Karpas-422 (cell line): ENCODE measurements at regions not wholly inside any gene's neighbourhood (a gene's known extent, or its start where the extent isn't known, plus 50 kb on each side); places are given as distances from the start of the nearest gene placed in this dataset.

Source experiments
- DNase-seq: peaks from one replicate; pipeline ENCODE4 v3.0.0-alpha.2; 2015
- H2AFZ ChIP-seq: fragments of 200-600 bp; sonication (generic); 2 replicates; pipeline ENCODE4 v1.6.1; 2014; ENCODE audit warnings: antibody characterized with exemption, low read length, mixed read lengths
- H3K27ac ChIP-seq: fragments of 200-600 bp; sonication (generic); 2 replicates; pipeline ENCODE4 v1.5.1; 2014; ENCODE audit warnings: mild to moderate bottlenecking, low read length, moderate library complexity
- H3K27me3 ChIP-seq: fragments of 200-600 bp; sonication (generic); 2 replicates; pipeline ENCODE4 v1.6.1; 2014; ENCODE audit warnings: low read length, mixed read lengths
- H3K36me3 ChIP-seq: fragments of 200-600 bp; sonication (generic); 2 replicates; pipeline ENCODE4 v1.6.1; 2014; ENCODE audit warnings: low read length, mixed read lengths; ENCODE audit not compliant: insufficient read depth
- H3K4me1 ChIP-seq: fragments of 200-600 bp; sonication (generic); 2 replicates; pipeline ENCODE4 v1.6.1; 2014; ENCODE audit warnings: mild to moderate bottlenecking, low read length, mixed read lengths
- H3K4me2 ChIP-seq: fragments of 200-600 bp; sonication (generic); 2 replicates; pipeline ENCODE4 v1.6.1; 2014; ENCODE audit warnings: low read length, low read depth, mild to moderate bottlenecking; ENCODE audit not compliant: poor library complexity, severe bottlenecking
- H3K4me3 ChIP-seq: fragments of 200-600 bp; sonication (generic); 2 replicates; pipeline ENCODE4 v1.5.1; 2014; ENCODE audit warnings: mild to moderate bottlenecking, antibody characterized with exemption, low read length, mixed read lengths
- H3K79me2 ChIP-seq: fragments of 200-600 bp; sonication (generic); 2 replicates; pipeline ENCODE4 v1.6.1; 2014; ENCODE audit warnings: mild to moderate bottlenecking, low read length, mixed read lengths
- H3K9ac ChIP-seq: fragments of 200-600 bp; sonication (generic); 2 replicates; pipeline ENCODE4 v1.6.0; 2014; ENCODE audit warnings: low read length
- H3K9me2 ChIP-seq: fragments of 200-600 bp; sonication (generic), shearing (Covaris generic); replicated peaks from 2 replicates; pipeline ENCODE4 v1.6.0; 2014; ENCODE audit warnings: mild to moderate bottlenecking, low read length, moderate library complexity; ENCODE audit not compliant: insufficient read depth
- H3K9me3 ChIP-seq: fragments of 300-700, 200-600 bp; sonication (generic); 2 replicates; pipeline ENCODE4 v1.6.1; 2014; ENCODE audit warnings: low read length, mixed read lengths
- H4K20me1 ChIP-seq: fragments of 200-600 bp; sonication (generic); 2 replicates; pipeline ENCODE4 v1.6.1; 2014; ENCODE audit warnings: mild to moderate bottlenecking, antibody characterized with exemption, low read length, low read depth; ENCODE audit not compliant: insufficient read depth

- no peaks in the 10 kb centered on the region for H3K9me3 ChIP-seq
- no peaks in the 10 kb centered on the region for H3K79me2 ChIP-seq
- no peaks in the 10 kb centered on the region for H4K20me1 ChIP-seq
- H2AFZ ChIP-seq: no peak overlapping the region
- peaks cover 6% of the 10 kb centered on the region for H3K4me1 ChIP-seq
- no peak for DNase-seq
- no peaks in the 10 kb centered on the region for H3K36me3 ChIP-seq
- no peak overlapping the region for H3K9ac ChIP-seq
- no peak overlapping the region for H3K27ac ChIP-seq
- H3K4me3 ChIP-seq: no peak overlapping the region
- H3K27me3 ChIP-seq: no peaks in the 10 kb centered on the region
- H3K9me2 ChIP-seq: no peaks in the 10 kb centered on the region
- no peak overlapping the region for H3K4me2 ChIP-seq
These were observed 77.6 kb upstream of the FYN start for GRCh38 chr6:111950661-111951496.

GRCh38 chr6:111951497-111952085 is 78.3 kb upstream of the FYN start:
- no peak overlapping the region for H2AFZ ChIP-seq
- no peak overlapping the region for H3K4me2 ChIP-seq
- no peak for DNase-seq
- no peaks in the 10 kb centered on the region for H3K9me2 ChIP-seq
- H3K4me1 ChIP-seq: peaks cover 6% of the 10 kb centered on the region
- H3K4me3 ChIP-seq: no peak overlapping the region
- no peak overlapping the region for H3K27ac ChIP-seq
- H4K20me1 ChIP-seq: no peaks in the 10 kb centered on the region
- no peak overlapping the region for H3K9ac ChIP-seq
- no peaks in the 10 kb centered on the region for H3K36me3 ChIP-seq
- no peaks in the 10 kb centered on the region for H3K9me3 ChIP-seq
- no peaks in the 10 kb centered on the region for H3K79me2 ChIP-seq
- H3K27me3 ChIP-seq: no peaks in the 10 kb centered on the region

GRCh38 chr6:111952274-111952673 is 79.0 kb upstream of the FYN start:
- H3K9me2 ChIP-seq: no peaks in the 10 kb centered on the region
- H3K36me3 ChIP-seq: no peaks in the 10 kb centered on the region
- H3K9me3 ChIP-seq: no peaks in the 10 kb centered on the region
- no peaks in the 10 kb centered on the region for H3K27me3 ChIP-seq
- no peak for DNase-seq
- H3K9ac ChIP-seq: no peak overlapping the region
- H3K4me1 ChIP-seq: peaks cover 6% of the 10 kb centered on the region
- no peaks in the 10 kb centered on the region for H4K20me1 ChIP-seq
- no peak overlapping the region for H2AFZ ChIP-seq
- no peak overlapping the region for H3K27ac ChIP-seq
- H3K4me2 ChIP-seq: no peak overlapping the region
- no peak overlapping the region for H3K4me3 ChIP-seq
- H3K79me2 ChIP-seq: no peaks in the 10 kb centered on the region

GRCh38 chr6:111952821-111953540 is 79.7 kb upstream of the FYN start:
- Histone ChIP-seq H3K9me3 (no peaks in the 10 kb centered on the region), H3K27me3 (no peaks in the 10 kb centered on the region), H2AFZ (no peak overlapping the region), H3K36me3 (no peaks in the 10 kb centered on the region), H3K4me1 (peaks cover 11% of the 10 kb centered on the region), H3K9me2 (no peaks in the 10 kb centered on the region), H4K20me1 (no peaks in the 10 kb centered on the region), H3K4me3 (no peak overlapping the region), H3K9ac (no peak overlapping the region), H3K79me2 (no peaks in the 10 kb centered on the region), H3K27ac (no peak overlapping the region), H3K4me2 (no peak overlapping the region)
- DNase-seq: no peak

GRCh38 chr6:111956098-111956497 is 82.8 kb upstream of the FYN start:
- H3K27ac ChIP-seq: no peak overlapping the region
- no peaks in the 10 kb centered on the region for H3K9me3 ChIP-seq
- H3K79me2 ChIP-seq: no peaks in the 10 kb centered on the region
- H3K4me1 ChIP-seq: peaks cover 30% of the 10 kb centered on the region
- no peaks in the 10 kb centered on the region for H3K27me3 ChIP-seq
- H3K36me3 ChIP-seq: no peaks in the 10 kb centered on the region
- no peaks in the 10 kb centered on the region for H3K9me2 ChIP-seq
- H2AFZ ChIP-seq: no peak overlapping the region
- no peak overlapping the region for H3K4me3 ChIP-seq
- DNase-seq: no peak
- H3K9ac ChIP-seq: no peak overlapping the region
- H4K20me1 ChIP-seq: no peaks in the 10 kb centered on the region
- H3K4me2 ChIP-seq: no peak overlapping the region

- peak overlapping the region; percentile 45; the same call in 1 of the 2 replicates for H3K4me3 ChIP-seq
- H3K36me3 ChIP-seq: no peaks in the 10 kb centered on the region
- no peaks in the 10 kb centered on the region for H3K9me3 ChIP-seq
- H3K9me2 ChIP-seq: no peaks in the 10 kb centered on the region
- no peaks in the 10 kb centered on the region for H3K27me3 ChIP-seq
- H3K79me2 ChIP-seq: no peaks in the 10 kb centered on the region
- H3K4me2 ChIP-seq: peak overlapping the region; percentile 64
- H4K20me1 ChIP-seq: no peaks in the 10 kb centered on the region
- peak overlapping the region; percentile 22; the same call in 1 of the 2 replicates for H2AFZ ChIP-seq
- H3K4me1 ChIP-seq: peaks cover 30% of the 10 kb centered on the region
- no peak overlapping the region for H3K27ac ChIP-seq
- H3K9ac ChIP-seq: peak overlapping the region; percentile 31
- peak; percentile 67 for DNase-seq
These were observed 84.5 kb upstream of the FYN start for GRCh38 chr6:111957623-111958315.

- Histone ChIP-seq H4K20me1 (no peaks in the 10 kb centered on the region), H3K27me3 (no peaks in the 10 kb centered on the region), H3K79me2 (no peaks in the 10 kb centered on the region), H3K9ac (peak overlapping the region; percentile 31), H3K4me1 (peaks cover 24% of the 10 kb centered on the region), H3K36me3 (no peaks in the 10 kb centered on the region), H3K4me2 (peak overlapping the region; percentile 64), H3K27ac (no peak overlapping the region), H3K4me3 (peak overlapping the region; percentile 45), H3K9me3 (no peaks in the 10 kb centered on the region), H2AFZ (peak overlapping the region; percentile 22; the same call in 1 of the 2 replicates), H3K9me2 (no peaks in the 10 kb centered on the region)
- peak; percentile 81 for DNase-seq
These were observed 85.3 kb upstream of the FYN start for GRCh38 chr6:111958534-111958933.

- Histone ChIP-seq H4K20me1 (no peaks in the 10 kb centered on the region), H3K36me3 (no peaks in the 10 kb centered on the region), H3K9me2 (no peaks in the 10 kb centered on the region), H3K4me1 (peaks cover 24% of the 10 kb centered on the region), H3K27me3 (no peaks in the 10 kb centered on the region), H3K79me2 (no peaks in the 10 kb centered on the region), H3K9ac (no peak overlapping the region), H3K27ac (no peak overlapping the region), H3K4me3 (no peak overlapping the region; the same call in 1 of the 2 replicates), H3K4me2 (peak overlapping the region; percentile 64), H3K9me3 (no peaks in the 10 kb centered on the region), H2AFZ (no peak overlapping the region)
- no peak for DNase-seq
These were observed 86.5 kb upstream of the FYN start for GRCh38 chr6:111959766-111960165.
